Uterus (tissue), 2 donors: ENCODE measurements at regions not wholly inside any gene's neighbourhood (a gene's known extent, or its start where the extent isn't known, plus 50 kb on each side); places are given as distances from the start of the nearest gene placed in this dataset.

Experiments
- CTCF ChIP-seq, 4 experiments: fragments of 200-600 bp in 2 of 4; fragments of 450-650 bp in 2 of 4; sonication (generic) in 2 of 4; IDR thresholded peaks; one replicate each; pipeline ENCODE4 v1.5.1; 2016 to 2019; ENCODE audit warnings: antibody characterized with exemption in 4 of 4, mild to moderate bottlenecking in 2 of 4, moderate library complexity in 1 of 4
- POLR2A ChIP-seq, 2 donors: fragments of 450-650 bp; IDR thresholded peaks; one replicate each; pipeline ENCODE4 v1.6.1; 2016; ENCODE audit warnings: antibody characterized with exemption in 2 of 2, mild to moderate bottlenecking in 1 of 2, moderate library complexity in 1 of 2

- TF ChIP-seq CTCF (IDR thresholded peaks at IDR 0.05) (no peak), POLR2A (IDR thresholded peaks at IDR 0.05) (no peak)
These were observed 246.6 kb downstream of the NHLRC3 start for GRCh38 chr13:39284801-39285388.
